ENCODE measurements at regions not wholly inside any gene's neighbourhood (a gene's known extent, or its start where the extent isn't known, plus 50 kb on each side); places are given as distances from the start of the nearest gene placed in this dataset.

DNA sequence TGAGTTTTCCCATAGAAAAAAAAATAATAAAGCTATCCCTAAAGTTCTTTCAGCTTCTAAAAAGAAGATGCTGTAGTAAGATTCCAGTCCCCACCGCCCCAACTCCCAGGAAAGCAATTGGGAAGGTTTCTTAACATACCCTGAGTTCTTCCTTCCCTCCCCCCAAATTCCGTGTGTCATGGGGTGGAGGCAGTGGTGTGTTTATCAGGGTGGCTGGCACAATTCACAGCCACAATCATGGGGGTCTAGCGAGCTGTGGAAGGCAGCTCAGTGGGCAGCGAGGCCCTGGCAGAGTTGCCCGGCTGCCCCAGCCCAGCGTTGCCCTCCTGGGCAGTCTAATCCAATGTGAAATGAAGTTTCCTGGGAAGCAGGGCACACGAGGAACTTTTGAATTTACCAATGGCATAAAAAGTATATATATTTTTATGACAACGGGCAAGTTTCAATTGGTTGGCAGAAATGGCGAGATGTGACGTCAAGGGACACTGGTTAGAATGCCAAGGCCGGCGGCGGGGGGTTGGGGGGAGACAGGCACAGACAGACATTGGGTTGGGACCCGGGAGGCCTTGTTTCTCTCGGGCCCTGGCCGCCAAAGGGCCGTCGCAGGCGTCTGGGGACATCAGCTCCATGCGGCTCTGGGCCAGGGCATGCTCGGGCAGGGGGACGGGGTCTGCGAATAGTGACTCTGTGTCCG is 80.7 kb upstream of the PPARA start:
- DNase-seq (ENCODE audit: low read depth), result peak; percentile 57
- Histone ChIP-seq H3K9me3 (ENCODE audit: control insufficient read depth, low read length) (no peaks in the 10 kb centered on the region), H3K9ac (ENCODE audit: low read length) (peak overlapping the region; percentile 99), H3K4me3 (ENCODE audit: low read length) (peak overlapping the region; percentile 85), H3K4me1 (ENCODE audit: control insufficient read depth, insufficient read depth, low read length) (peaks cover 38% of the 10 kb centered on the region), H3K36me3 (ENCODE audit: control insufficient read depth, insufficient read depth, low read length, severe bottlenecking) (peaks cover 18% of the 10 kb centered on the region), H3K27me3 (replicated peaks; ENCODE audit: control insufficient read depth, insufficient read depth, low read length) (no peaks in the 10 kb centered on the region)

DNA sequence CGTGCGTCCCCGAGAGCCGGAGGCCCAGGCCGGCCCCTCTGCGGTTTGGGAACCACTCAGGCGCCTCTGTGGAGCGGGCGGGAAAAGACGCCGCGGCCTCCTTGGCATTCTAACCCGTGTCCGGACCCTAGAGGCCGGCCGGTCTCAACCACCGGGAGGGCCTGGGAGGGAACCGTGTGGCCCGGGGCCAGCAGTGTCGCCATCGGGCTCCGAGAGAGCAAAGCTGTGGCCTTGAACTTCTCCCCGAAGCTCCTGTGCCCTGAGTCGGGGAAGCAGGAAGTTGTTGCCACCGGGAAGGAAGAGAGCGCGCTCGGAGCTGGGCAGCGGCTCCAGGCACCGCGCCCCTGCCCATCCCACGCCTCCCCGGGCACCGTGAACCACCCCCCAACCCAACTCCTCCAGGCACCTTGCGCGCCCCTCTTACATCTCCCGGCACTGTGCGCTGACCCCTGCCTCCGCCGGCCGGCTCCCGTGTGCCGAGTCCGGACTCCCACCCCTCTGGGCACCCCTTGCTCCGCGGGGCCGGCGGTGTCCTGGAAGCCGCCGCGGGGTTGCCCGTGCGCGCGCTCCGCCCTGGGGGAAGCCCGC is 80.0 kb upstream of the PPARA start:
- H3K4me3 ChIP-seq (ENCODE audit: low read length), result peak overlapping the region; percentile 85
- peaks cover 36% of the 10 kb centered on the region for H3K4me1 ChIP-seq (ENCODE audit: control insufficient read depth, insufficient read depth, low read length)
- peaks cover 23% of the 10 kb centered on the region for H3K36me3 ChIP-seq (ENCODE audit: control insufficient read depth, insufficient read depth, low read length, severe bottlenecking)
- H3K27me3 ChIP-seq (replicated peaks; ENCODE audit: control insufficient read depth, insufficient read depth, low read length), result no peaks in the 10 kb centered on the region
- H3K9me3 ChIP-seq (ENCODE audit: control insufficient read depth, low read length), result no peaks in the 10 kb centered on the region
- peak overlapping the region; percentile 99 for H3K9ac ChIP-seq (ENCODE audit: low read length)
- DNase-seq (ENCODE audit: low read depth), result peak; percentile 66

DNA sequence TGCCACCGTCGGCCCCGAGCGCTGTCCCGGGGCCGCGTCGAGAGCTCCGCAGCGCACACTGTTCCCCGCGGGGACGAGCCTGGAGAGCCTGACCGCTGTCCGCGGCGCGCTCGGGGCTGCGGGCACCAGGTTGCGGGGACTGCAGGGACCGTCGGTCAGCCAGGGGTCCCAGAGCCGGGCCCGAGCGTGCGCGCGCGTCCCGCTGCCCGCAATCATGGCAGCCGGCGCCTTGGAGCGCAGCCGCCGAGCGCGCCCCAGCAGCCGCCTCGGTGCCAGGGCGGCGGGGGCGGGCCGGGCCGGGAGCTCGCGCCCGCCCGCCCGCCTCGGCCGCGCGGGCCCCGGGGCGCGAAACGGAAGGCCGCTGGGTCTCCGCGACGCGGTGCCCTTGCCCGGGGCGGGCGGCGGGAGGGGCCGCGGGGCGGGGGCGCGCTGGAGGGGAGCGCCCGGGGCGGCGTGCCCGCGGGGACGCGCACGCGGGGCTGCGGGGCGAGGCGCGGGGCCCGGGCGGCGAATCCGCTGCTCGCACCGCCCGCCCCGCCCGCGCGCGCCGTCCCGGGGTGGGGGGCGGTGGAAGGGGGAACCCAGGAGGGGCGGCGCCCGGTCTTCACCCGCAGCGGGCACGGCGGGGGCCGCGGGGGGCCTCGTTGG is 79.4 kb upstream of the PPARA start:
- Histone ChIP-seq H3K9me3 (ENCODE audit: control insufficient read depth, low read length) (no peaks in the 10 kb centered on the region), H3K4me1 (ENCODE audit: control insufficient read depth, insufficient read depth, low read length) (peaks cover 34% of the 10 kb centered on the region), H3K27me3 (replicated peaks; ENCODE audit: control insufficient read depth, insufficient read depth, low read length) (no peaks in the 10 kb centered on the region), H3K4me3 (ENCODE audit: low read length) (peak overlapping the region; percentile 100), H3K36me3 (ENCODE audit: control insufficient read depth, insufficient read depth, low read length, severe bottlenecking) (peaks cover 29% of the 10 kb centered on the region), H3K9ac (ENCODE audit: low read length) (peak overlapping the region; percentile 100)
- peak; percentile 87 for DNase-seq (ENCODE audit: low read depth)

DNA sequence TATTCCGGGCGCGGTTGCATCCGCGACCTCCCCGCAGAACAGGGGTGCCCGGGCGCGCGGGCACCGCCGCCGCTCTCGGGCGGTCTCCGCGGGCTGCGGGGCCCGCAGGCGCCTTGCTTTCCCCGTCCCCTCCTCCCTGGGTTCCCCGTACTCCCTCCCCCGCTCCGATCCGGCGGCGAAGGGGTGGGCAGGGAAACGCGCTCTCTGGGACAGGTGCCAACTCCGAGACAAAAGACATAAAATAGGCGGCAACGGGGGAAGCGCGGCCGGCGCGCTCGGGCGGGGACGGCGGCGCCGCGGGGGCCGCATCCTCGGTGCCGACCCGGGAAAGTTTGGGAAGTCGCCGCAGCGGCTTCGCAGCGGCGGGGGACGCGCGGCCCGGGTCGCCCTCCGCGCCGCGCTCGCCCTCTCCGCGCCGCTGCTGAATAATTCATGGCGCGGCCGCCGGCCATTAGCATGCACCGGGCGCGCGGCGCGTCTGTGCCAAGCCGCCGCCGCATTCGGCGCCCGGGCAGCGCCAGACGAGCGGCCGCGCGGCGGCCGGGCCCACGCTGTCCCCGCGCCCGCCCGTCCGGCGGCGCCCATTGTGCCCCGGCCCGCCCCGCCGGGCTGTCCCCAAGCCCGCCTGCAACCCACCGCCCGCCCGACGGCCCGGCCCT is 78.7 kb upstream of the PPARA start:
- Histone ChIP-seq H3K9me3 (ENCODE audit: control insufficient read depth, low read length) (no peaks in the 10 kb centered on the region), H3K4me1 (ENCODE audit: control insufficient read depth, insufficient read depth, low read length) (peaks cover 32% of the 10 kb centered on the region), H3K4me3 (ENCODE audit: low read length) (peak overlapping the region; percentile 100), H3K9ac (ENCODE audit: low read length) (peak overlapping the region; percentile 100), H3K36me3 (ENCODE audit: control insufficient read depth, insufficient read depth, low read length, severe bottlenecking) (peaks cover 35% of the 10 kb centered on the region), H3K27me3 (replicated peaks; ENCODE audit: control insufficient read depth, insufficient read depth, low read length) (no peaks in the 10 kb centered on the region)
- peak; percentile 96 for DNase-seq (ENCODE audit: low read depth)

DNA sequence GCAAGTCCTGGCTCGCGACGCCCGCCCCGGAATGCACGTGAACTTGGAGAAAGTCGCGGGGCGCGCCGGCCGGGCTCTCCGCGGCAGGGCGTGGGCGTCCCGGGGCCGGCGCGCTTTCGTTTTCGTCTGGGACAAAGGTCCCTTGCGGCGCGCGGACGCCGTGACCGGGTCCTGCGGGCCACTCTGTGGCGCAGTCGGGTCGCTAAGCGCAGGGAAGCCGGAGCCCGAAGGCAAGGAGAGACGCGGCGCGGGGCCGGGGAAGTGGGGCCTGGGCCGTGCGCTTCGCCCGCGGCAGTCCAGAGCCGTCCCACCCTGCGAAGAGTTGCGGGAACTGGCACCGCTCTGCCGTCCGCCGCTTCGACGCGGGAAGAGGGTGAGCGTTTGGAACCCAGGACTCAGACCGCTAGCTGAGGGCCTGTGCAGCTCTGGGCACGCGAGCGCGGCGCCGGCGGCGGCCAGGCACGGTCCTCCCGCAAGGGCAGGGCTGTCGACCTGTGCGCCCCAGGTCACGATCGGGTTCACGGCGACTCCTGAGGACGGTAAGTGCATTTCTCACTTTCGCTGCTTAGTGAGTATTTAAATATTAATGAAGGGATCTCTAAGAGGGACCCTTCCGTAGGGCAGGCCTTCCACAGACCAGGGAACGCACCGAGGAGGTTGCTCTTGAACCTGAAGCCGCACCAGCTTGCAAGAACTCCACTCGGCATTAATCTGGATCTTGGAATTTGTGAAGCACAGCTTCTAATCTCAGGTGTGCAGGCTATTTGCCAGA is 78.0 kb upstream of the PPARA start:
- H3K4me1 ChIP-seq (ENCODE audit: control insufficient read depth, insufficient read depth, low read length), result peaks cover 31% of the 10 kb centered on the region
- H3K4me3 ChIP-seq (ENCODE audit: low read length), result peak overlapping the region; percentile 100
- no peaks in the 10 kb centered on the region for H3K9me3 ChIP-seq (ENCODE audit: control insufficient read depth, low read length)
- H3K9ac ChIP-seq (ENCODE audit: low read length), result peak overlapping the region; percentile 100
- H3K36me3 ChIP-seq (ENCODE audit: control insufficient read depth, insufficient read depth, low read length, severe bottlenecking), result peaks cover 35% of the 10 kb centered on the region
- peak; percentile 82 for DNase-seq (ENCODE audit: low read depth)
- H3K27me3 ChIP-seq (replicated peaks; ENCODE audit: control insufficient read depth, insufficient read depth, low read length), result no peaks in the 10 kb centered on the region

DNA sequence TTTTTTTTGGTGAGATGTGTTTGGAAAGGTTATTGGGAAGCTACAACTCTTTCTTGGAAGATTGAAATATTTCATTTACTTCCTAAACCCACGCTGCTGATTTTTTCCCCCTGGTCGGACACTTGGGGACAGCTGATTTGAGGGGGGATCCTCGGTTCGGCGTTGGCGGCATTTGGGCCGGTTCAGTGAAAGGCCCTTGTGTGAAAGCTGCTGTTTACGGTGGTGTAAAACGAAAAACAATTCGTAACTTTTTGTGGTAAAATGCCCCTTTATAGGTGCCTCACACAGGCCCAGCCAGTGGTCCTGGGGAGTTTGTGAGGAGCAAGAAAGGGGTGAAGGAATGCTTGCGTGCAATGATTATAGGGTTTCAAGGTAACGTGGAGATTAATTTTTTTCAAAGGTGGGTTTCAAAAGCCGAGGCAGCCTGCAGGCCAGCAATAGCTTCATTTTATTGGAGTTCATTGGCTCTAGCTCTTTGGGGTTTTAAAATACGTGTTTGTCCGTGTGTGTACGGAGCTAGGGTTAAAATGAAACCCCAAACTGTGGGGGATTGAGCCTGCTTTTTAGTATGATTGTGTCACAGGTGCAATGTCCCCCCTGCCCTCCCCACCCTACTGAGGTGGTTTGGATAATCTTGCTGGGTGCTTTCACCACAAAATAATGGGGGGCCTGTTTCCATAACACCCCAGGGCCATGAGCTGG is 77.2 kb upstream of the PPARA start:
- Histone ChIP-seq H3K4me3 (ENCODE audit: low read length) (peak overlapping the region; percentile 100), H3K4me1 (ENCODE audit: control insufficient read depth, insufficient read depth, low read length) (peaks cover 29% of the 10 kb centered on the region), H3K9me3 (ENCODE audit: control insufficient read depth, low read length) (no peaks in the 10 kb centered on the region), H3K9ac (ENCODE audit: low read length) (peak overlapping the region; percentile 100), H3K27me3 (replicated peaks; ENCODE audit: control insufficient read depth, insufficient read depth, low read length) (no peaks in the 10 kb centered on the region), H3K36me3 (ENCODE audit: control insufficient read depth, insufficient read depth, low read length, severe bottlenecking) (peaks cover 35% of the 10 kb centered on the region)
- DNase-seq (ENCODE audit: low read depth), result peak; percentile 36

DNA sequence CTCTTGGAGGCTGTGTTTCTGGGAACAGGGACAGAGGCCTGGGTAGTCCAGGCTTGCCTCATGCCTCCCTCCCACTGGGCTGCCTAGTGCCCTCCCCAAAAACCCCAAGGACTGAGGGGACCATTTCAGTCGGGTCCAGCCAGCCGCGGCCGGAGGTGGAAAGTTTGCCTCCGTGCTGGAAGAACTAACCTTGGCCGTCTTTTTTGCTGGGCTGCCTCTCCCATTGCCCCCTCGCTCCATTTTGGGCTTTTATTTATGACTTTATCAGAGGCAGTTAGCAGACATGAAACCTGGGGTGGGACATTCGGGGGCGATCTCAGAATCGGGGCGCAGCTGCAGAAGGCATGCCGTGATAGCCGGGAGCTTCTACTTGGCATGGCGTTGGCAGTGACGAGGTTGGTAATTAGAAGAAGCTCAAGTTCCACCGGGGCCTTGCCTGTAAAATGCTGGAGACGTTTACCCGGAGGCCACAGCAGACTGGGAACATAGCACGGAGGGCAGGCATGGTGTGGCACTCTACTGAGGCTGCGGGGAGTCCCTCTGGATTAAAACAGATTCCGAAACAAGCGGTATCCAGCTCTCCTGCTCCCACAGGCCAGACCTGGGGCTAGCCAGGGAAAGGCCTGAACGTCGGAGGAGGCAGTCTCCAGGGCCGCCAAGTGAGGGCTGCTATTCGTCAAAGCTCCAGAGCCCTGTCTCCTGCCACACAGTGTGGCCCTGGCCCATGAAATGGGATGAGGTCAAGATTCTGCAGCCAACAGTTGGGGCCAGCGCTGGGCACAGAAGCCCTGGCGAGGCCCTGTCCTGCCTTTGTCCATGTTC is 76.4 kb upstream of the PPARA start:
- peaks cover 35% of the 10 kb centered on the region for H3K36me3 ChIP-seq (ENCODE audit: control insufficient read depth, insufficient read depth, low read length, severe bottlenecking)
- DNase-seq (ENCODE audit: low read depth), result peak; percentile 82
- H3K9me3 ChIP-seq (ENCODE audit: control insufficient read depth, low read length), result no peaks in the 10 kb centered on the region
- peak overlapping the region; percentile 100 for H3K4me3 ChIP-seq (ENCODE audit: low read length)
- peaks cover 30% of the 10 kb centered on the region for H3K4me1 ChIP-seq (ENCODE audit: control insufficient read depth, insufficient read depth, low read length)
- no peaks in the 10 kb centered on the region for H3K27me3 ChIP-seq (replicated peaks; ENCODE audit: control insufficient read depth, insufficient read depth, low read length)
- peak overlapping the region; percentile 100 for H3K9ac ChIP-seq (ENCODE audit: low read length)

DNA sequence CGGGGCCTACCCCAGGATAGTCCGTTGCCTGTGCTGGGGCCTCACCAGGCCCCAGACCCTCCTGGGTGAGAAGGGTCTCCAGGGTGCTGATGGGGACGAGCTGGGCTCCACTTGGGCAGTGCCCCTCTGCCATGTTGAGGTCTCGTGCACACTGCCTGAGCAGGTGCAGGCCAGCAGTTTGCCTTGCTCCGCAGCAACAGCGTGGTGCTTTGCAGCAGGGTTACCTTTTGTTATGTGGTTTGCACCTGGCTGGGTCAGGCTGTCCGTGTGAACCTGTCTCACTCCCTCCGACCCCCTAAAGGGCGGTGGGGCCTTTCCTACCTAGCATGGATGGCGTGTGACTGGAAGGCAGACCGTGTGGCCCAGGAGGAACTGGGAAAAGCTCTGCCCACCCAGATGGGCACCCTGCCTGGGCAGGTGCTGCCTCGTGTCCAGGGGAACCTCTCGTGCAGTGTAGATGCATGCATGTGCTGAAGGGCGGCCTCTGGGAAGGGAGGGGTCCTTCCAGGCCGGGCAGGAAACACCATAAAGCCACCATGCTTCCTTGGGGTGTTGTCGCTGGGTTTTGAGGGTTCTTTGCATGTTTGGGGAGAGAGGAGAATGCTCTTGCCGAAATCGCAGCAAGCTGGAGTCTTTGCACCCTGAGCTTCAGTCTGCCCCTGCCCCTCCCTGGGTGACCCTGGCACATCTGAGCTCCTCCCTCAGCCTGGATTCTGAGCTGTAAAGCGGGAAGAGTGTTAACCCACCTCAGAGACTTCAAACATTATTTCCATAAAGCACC is 75.4 kb upstream of the PPARA start:
- Histone ChIP-seq H3K4me1 (ENCODE audit: control insufficient read depth, insufficient read depth, low read length) (peaks cover 33% of the 10 kb centered on the region), H3K9me3 (ENCODE audit: control insufficient read depth, low read length) (no peaks in the 10 kb centered on the region), H3K4me3 (ENCODE audit: low read length) (peak overlapping the region; percentile 100), H3K27me3 (replicated peaks; ENCODE audit: control insufficient read depth, insufficient read depth, low read length) (no peaks in the 10 kb centered on the region), H3K36me3 (ENCODE audit: control insufficient read depth, insufficient read depth, low read length, severe bottlenecking) (peaks cover 35% of the 10 kb centered on the region), H3K9ac (ENCODE audit: low read length) (peak overlapping the region; percentile 100)
- DNase-seq (ENCODE audit: low read depth), result no peak

DNA sequence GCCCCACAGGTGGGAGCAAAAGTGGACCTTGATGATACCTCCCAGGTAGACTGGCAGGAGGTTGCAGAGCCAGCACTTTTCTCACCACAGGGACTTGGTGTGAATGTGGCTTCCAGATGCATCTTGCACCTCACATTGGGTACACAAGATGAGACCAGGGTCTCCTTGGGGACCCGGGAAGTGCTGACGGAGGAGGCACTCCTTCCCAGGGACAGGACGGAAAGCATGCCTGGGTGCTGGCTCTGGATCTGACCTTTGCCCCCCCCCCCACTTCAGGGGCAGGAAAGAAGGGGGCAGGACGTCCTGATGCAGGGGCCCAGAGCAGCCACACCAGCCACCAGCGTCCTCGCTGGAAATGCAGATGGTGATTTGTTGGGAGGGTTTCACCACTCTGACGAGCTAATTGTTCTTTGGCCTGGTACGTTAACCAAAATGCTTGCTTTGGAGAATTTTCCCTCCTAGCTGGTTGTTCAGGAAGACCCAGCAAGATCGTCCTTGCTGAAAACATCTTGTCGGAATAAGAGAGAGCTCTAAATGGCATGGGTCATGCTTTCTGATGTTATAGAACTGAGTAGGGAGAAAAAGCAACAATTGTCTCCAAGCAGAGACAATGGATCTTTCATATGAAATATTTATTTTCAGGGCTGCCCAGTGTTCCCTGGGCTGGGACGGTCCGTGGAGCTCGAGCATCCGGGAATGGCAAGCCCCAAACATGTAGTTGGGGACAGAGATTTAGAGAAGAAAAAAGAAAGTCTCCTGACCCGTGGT is 74.4 kb upstream of the PPARA start:
- H3K4me1 ChIP-seq (ENCODE audit: control insufficient read depth, insufficient read depth, low read length), result peaks cover 33% of the 10 kb centered on the region
- peak overlapping the region; percentile 100 for H3K4me3 ChIP-seq (ENCODE audit: low read length)
- DNase-seq (ENCODE audit: low read depth), result no peak
- peak overlapping the region; percentile 100 for H3K9ac ChIP-seq (ENCODE audit: low read length)
- H3K9me3 ChIP-seq (ENCODE audit: control insufficient read depth, low read length), result no peaks in the 10 kb centered on the region
- H3K27me3 ChIP-seq (replicated peaks; ENCODE audit: control insufficient read depth, insufficient read depth, low read length), result no peaks in the 10 kb centered on the region
- H3K36me3 ChIP-seq (ENCODE audit: control insufficient read depth, insufficient read depth, low read length, severe bottlenecking), result peaks cover 35% of the 10 kb centered on the region
